ENCODE measurements at regions not wholly inside any gene's neighbourhood (a gene's known extent, or its start where the extent isn't known, plus 50 kb on each side); places are given as distances from the start of the nearest gene placed in this dataset.

- Histone ChIP-seq H3K9me3 (ENCODE audit: control insufficient read depth, low read length) (peaks cover 1% of the 10 kb centered on the region), H3K36me3 (ENCODE audit: control insufficient read depth in 1 of 2, insufficient read depth in 2 of 2, low read length in 1 of 2) (no peaks in the 10 kb centered on the region), H3K27ac (ENCODE audit: low read depth in 1 of 2, low read length in 2 of 2) (no peak overlapping the region), H3K4me3 (ENCODE audit: low read length in 2 of 2) (no peak overlapping the region), H3K27me3 (ENCODE audit: control insufficient read depth in 1 of 2, insufficient read depth in 2 of 2, low read length in 1 of 2) (no peaks in the 10 kb centered on the region), H3K4me1 (ENCODE audit: control insufficient read depth in 1 of 2, insufficient read depth in 2 of 2, low read length in 2 of 2) (no peaks in the 10 kb centered on the region)
- DNase-seq (no peak), ATAC-seq (ENCODE audit: low FRiP score) (no peak)
- intact Hi-C loops (cut with DNase I) = no loop called here
- 76 to 85% methylated on average over 1 of the region's 1 CpG for WGBS, 2 donors
These were observed 479.0 kb upstream of the GRID2 start for GRCh38 chr4:91824773-91825172.

- peaks cover 1% of the 10 kb centered on the region for H3K9me3 ChIP-seq (ENCODE audit: control insufficient read depth, low read length)
- intact Hi-C loops (cut with DNase I) = no loop called here
These were observed 477.6 kb upstream of the GRID2 start for GRCh38 chr4:91826186-91826585.

GRCh38 chr4:91827914-91828313 lies 475.9 kb upstream of the GRID2 start:
- DNase-seq (no peak), ATAC-seq (ENCODE audit: low FRiP score) (no peak)
- Histone ChIP-seq H3K36me3 (ENCODE audit: control insufficient read depth in 1 of 2, insufficient read depth in 2 of 2, low read length in 1 of 2) (no peaks in the 10 kb centered on the region), H3K9me3 (ENCODE audit: control insufficient read depth, low read length) (peaks cover 1% of the 10 kb centered on the region), H3K27ac (ENCODE audit: low read depth in 1 of 2, low read length in 2 of 2) (no peak overlapping the region), H3K27me3 (ENCODE audit: control insufficient read depth in 1 of 2, insufficient read depth in 2 of 2, low read length in 1 of 2) (no peaks in the 10 kb centered on the region), H3K4me1 (ENCODE audit: control insufficient read depth in 1 of 2, insufficient read depth in 2 of 2, low read length in 2 of 2) (no peaks in the 10 kb centered on the region), H3K4me3 (ENCODE audit: low read length in 2 of 2) (no peak overlapping the region)
- intact Hi-C loops (cut with DNase I) = no loop called here

More at GRCh38 chr4:91826186-91826585, 477.6 kb upstream of the GRID2 start:
- Histone ChIP-seq H3K27me3 (ENCODE audit: control insufficient read depth in 1 of 2, insufficient read depth in 2 of 2, low read length in 1 of 2) (no peaks in the 10 kb centered on the region), H3K27ac (ENCODE audit: low read depth in 1 of 2, low read length in 2 of 2) (no peak overlapping the region), H3K4me1 (ENCODE audit: control insufficient read depth in 1 of 2, insufficient read depth in 2 of 2, low read length in 2 of 2) (no peaks in the 10 kb centered on the region), H3K36me3 (ENCODE audit: control insufficient read depth in 1 of 2, insufficient read depth in 2 of 2, low read length in 1 of 2) (no peaks in the 10 kb centered on the region), H3K4me3 (ENCODE audit: low read length in 2 of 2) (no peak overlapping the region)
- WGBS, 2 donors = 72 to 78% methylated on average over 2 of the region's 2 CpGs
- no peak for DNase-seq
- ATAC-seq (ENCODE audit: low FRiP score) = no peak

- intact Hi-C loops (cut with DNase I) = no loop called here
- H3K36me3 ChIP-seq (ENCODE audit: control insufficient read depth in 1 of 2, insufficient read depth in 2 of 2, low read length in 1 of 2) = no peaks in the 10 kb centered on the region
- no peaks in the 10 kb centered on the region for H3K4me1 ChIP-seq (ENCODE audit: control insufficient read depth in 1 of 2, insufficient read depth in 2 of 2, low read length in 2 of 2)
- peaks cover 3% of the 10 kb centered on the region for H3K9me3 ChIP-seq (ENCODE audit: control insufficient read depth, low read length)
- no peak for DNase-seq
- no peaks in the 10 kb centered on the region for H3K27me3 ChIP-seq (ENCODE audit: control insufficient read depth in 1 of 2, insufficient read depth in 2 of 2, low read length in 1 of 2)
- 80 to 87% methylated on average over 1 of the region's 1 CpG for WGBS, 2 donors
- H3K27ac ChIP-seq (ENCODE audit: low read depth in 1 of 2, low read length in 2 of 2) = no peak overlapping the region
- H3K4me3 ChIP-seq (ENCODE audit: low read length in 2 of 2) = no peak overlapping the region
- ATAC-seq (ENCODE audit: low FRiP score) = no peak
These were observed 474.2 kb upstream of the GRID2 start for GRCh38 chr4:91829531-91829930.

- intact Hi-C loops (cut with DNase I) = no loop called here
- DNase-seq (no peak), ATAC-seq (ENCODE audit: low FRiP score) (no peak)
- 93 to 95% methylated on average over 4 of the region's 4 CpGs for WGBS, 2 donors
- H3K27ac ChIP-seq (ENCODE audit: low read depth in 1 of 2, low read length in 2 of 2) = no peak overlapping the region
- no peak overlapping the region for H3K4me3 ChIP-seq (ENCODE audit: low read length in 2 of 2)
- peaks cover 7% of the 10 kb centered on the region for H3K9me3 ChIP-seq (ENCODE audit: control insufficient read depth, low read length)
- no peaks in the 10 kb centered on the region for H3K4me1 ChIP-seq (ENCODE audit: control insufficient read depth in 1 of 2, insufficient read depth in 2 of 2, low read length in 2 of 2)
- no peaks in the 10 kb centered on the region for H3K27me3 ChIP-seq (ENCODE audit: control insufficient read depth in 1 of 2, insufficient read depth in 2 of 2, low read length in 1 of 2)
- H3K36me3 ChIP-seq (ENCODE audit: control insufficient read depth in 1 of 2, insufficient read depth in 2 of 2, low read length in 1 of 2) = no peaks in the 10 kb centered on the region
These were observed 472.9 kb upstream of the GRID2 start for GRCh38 chr4:91830681-91831395.

GRCh38 chr4:91837608-91838029 lies 466.1 kb upstream of the GRID2 start:
- Histone ChIP-seq H3K27ac (ENCODE audit: low read depth in 1 of 2, low read length in 2 of 2) (no peak overlapping the region), H3K4me1 (ENCODE audit: control insufficient read depth in 1 of 2, insufficient read depth in 2 of 2, low read length in 2 of 2) (no peaks in the 10 kb centered on the region), H3K27me3 (ENCODE audit: control insufficient read depth in 1 of 2, insufficient read depth in 2 of 2, low read length in 1 of 2) (no peaks in the 10 kb centered on the region), H3K9me3 (ENCODE audit: control insufficient read depth, low read length) (peaks cover 5% of the 10 kb centered on the region), H3K36me3 (ENCODE audit: control insufficient read depth in 1 of 2, insufficient read depth in 2 of 2, low read length in 1 of 2) (no peaks in the 10 kb centered on the region), H3K4me3 (ENCODE audit: low read length in 2 of 2) (no peak overlapping the region)
- ATAC-seq (ENCODE audit: low FRiP score) (no peak), DNase-seq (no peak)
- 34 to 36% methylated on average over 1 of the region's 1 CpG for WGBS, 2 donors
- intact Hi-C loops (cut with DNase I) = no loop called here

- H3K36me3 ChIP-seq (ENCODE audit: control insufficient read depth in 1 of 2, insufficient read depth in 2 of 2, low read length in 1 of 2) = no peaks in the 10 kb centered on the region
- peaks cover 4% of the 10 kb centered on the region for H3K9me3 ChIP-seq (ENCODE audit: control insufficient read depth, low read length)
- H3K4me3 ChIP-seq (ENCODE audit: low read length in 2 of 2) = no peak overlapping the region
- intact Hi-C loops (cut with DNase I) = no loop called here
- ATAC-seq (ENCODE audit: low FRiP score) (no peak), DNase-seq (no peak)
- H3K27me3 ChIP-seq (ENCODE audit: control insufficient read depth in 1 of 2, insufficient read depth in 2 of 2, low read length in 1 of 2) = no peaks in the 10 kb centered on the region
- WGBS, 2 donors = 19 to 20% methylated on average over 2 of the region's 2 CpGs
- H3K4me1 ChIP-seq (ENCODE audit: control insufficient read depth in 1 of 2, insufficient read depth in 2 of 2, low read length in 2 of 2) = no peaks in the 10 kb centered on the region
- H3K27ac ChIP-seq (ENCODE audit: low read depth in 1 of 2, low read length in 2 of 2) = no peak overlapping the region
These were observed 465.4 kb upstream of the GRID2 start for GRCh38 chr4:91838181-91838861.

GRCh38 chr4:91840359-91840758 lies 463.4 kb upstream of the GRID2 start:
- no peak overlapping the region for H3K27ac ChIP-seq (ENCODE audit: low read depth in 1 of 2, low read length in 2 of 2)
- WGBS, 2 donors = 17 to 23% methylated on average over 2 of the region's 2 CpGs
- DNase-seq (no peak), ATAC-seq (ENCODE audit: low FRiP score) (no peak)
- H3K36me3 ChIP-seq (ENCODE audit: control insufficient read depth in 1 of 2, insufficient read depth in 2 of 2, low read length in 1 of 2) = no peaks in the 10 kb centered on the region
- H3K27me3 ChIP-seq (ENCODE audit: control insufficient read depth in 1 of 2, insufficient read depth in 2 of 2, low read length in 1 of 2) = no peaks in the 10 kb centered on the region
- intact Hi-C loops (cut with DNase I) = no loop called here
- no peaks in the 10 kb centered on the region for H3K9me3 ChIP-seq (ENCODE audit: control insufficient read depth, low read length)
- H3K4me3 ChIP-seq (ENCODE audit: low read length in 2 of 2) = no peak overlapping the region
- H3K4me1 ChIP-seq (ENCODE audit: control insufficient read depth in 1 of 2, insufficient read depth in 2 of 2, low read length in 2 of 2) = no peaks in the 10 kb centered on the region

- intact Hi-C loops (cut with DNase I) = no loop called here
- Histone ChIP-seq H3K9me3 (ENCODE audit: control insufficient read depth, low read length) (no peaks in the 10 kb centered on the region), H3K36me3 (ENCODE audit: control insufficient read depth in 1 of 2, insufficient read depth in 2 of 2, low read length in 1 of 2) (no peaks in the 10 kb centered on the region), H3K4me1 (ENCODE audit: control insufficient read depth in 1 of 2, insufficient read depth in 2 of 2, low read length in 2 of 2) (no peaks in the 10 kb centered on the region), H3K27ac (ENCODE audit: low read depth in 1 of 2, low read length in 2 of 2) (no peak overlapping the region), H3K27me3 (ENCODE audit: control insufficient read depth in 1 of 2, insufficient read depth in 2 of 2, low read length in 1 of 2) (no peaks in the 10 kb centered on the region), H3K4me3 (ENCODE audit: low read length in 2 of 2) (no peak overlapping the region)
- WGBS, 2 donors = 55 to 68% methylated on average over 1 of the region's 1 CpG
- ATAC-seq (ENCODE audit: low FRiP score) (no peak), DNase-seq (no peak)
These were observed 457.5 kb upstream of the GRID2 start for GRCh38 chr4:91846233-91846632.

Measured in aorta (tissue), 5 donors.